Hematopoietic multipotent progenitor cell treated with erythropoietin and hydrocortisone succinate and interleukin-3 and kit ligand, for 17 days (in vitro differentiated cells): ENCODE measurements at regions not wholly inside any gene's neighbourhood (a gene's known extent, or its start where the extent isn't known, plus 50 kb on each side); places are given as distances from the start of the nearest gene placed in this dataset.
"Not testable (repeated sequence)": the region's sequence is repeated elsewhere in the genome, so short reads cannot be mapped to it uniquely, and the experiment has no call there.

Experiments
- DNase-seq: peaks from one replicate; pipeline ENCODE4 v3.0.0-alpha.2; 2015; ENCODE audit warnings: low spot score

- no peak for DNase-seq
Observed at GRCh38 chr11:116373104-116373944, 399.5 kb downstream of the BUD13 start.

GRCh38 chr11:116371146-116371545 lies 401.6 kb downstream of the BUD13 start:
- no peak for DNase-seq

DNA sequence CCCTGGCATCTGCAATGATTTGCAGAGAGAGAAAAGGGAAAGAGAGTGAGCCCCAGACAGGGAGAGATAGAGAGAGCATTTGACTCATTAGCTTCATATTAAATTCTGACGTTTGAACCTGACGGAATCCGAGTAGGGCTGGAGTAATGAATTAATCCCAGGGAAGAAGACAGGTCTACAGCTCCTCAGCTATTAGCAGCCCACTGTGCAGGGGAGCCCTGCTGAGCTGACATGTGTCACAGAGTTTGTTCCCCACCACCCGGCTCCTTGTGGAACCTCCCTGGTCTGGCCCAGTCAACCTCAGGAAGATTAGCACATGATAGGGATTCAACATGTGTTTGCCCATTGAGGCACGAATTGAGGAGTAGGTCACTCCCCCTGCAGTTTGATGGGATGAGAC lies 404.0 kb downstream of the BUD13 start:
- no peak for DNase-seq

GRCh38 chr11:116366980-116367645 lies 405.7 kb downstream of the BUD13 start:
- DNase-seq, result no peak

DNA sequence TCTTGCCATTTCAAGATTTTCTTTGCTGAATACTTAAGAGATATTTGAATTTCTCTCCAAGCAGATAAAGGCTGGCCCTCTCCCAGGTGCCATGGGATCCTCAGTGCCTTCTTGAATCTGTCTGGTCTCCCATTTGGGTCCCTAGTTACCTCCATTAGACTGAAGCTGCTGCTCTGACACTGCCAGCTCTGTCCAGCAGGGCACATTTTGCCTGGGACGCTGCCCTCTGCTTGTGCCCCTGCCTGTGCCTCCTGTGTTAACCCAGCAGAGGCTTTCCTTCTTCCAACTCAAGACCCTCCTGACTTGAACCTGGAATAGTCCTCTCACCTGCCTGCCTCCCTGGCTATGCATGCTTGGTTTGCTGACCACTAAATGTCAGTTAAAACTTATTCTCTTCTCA lies 406.3 kb downstream of the BUD13 start:
- no peak for DNase-seq

GRCh38 chr11:116364925-116365324 lies 407.9 kb downstream of the BUD13 start:
- not testable (repeated sequence) for DNase-seq

DNA sequence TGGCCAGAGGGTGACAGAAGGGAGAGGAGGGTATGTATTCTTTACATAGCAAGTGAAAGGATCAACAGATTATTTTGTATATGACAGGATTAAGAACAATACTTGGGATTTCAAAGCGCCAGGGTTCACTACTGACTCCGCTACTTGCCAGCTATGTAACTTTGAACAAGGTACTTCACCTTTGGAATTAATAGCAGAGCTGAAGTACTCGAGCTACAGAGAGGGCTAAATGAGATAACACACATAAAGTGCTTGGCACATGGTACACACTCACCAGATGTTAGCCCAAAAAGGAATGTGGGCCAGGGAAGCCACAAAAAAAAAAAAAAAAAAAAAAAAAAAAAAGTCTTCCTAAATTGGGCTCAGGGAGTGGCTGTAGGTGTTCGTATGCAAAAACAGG lies 408.4 kb downstream of the BUD13 start:
- no peak for DNase-seq

- DNase-seq, result no peak
Observed at GRCh38 chr11:116360221-116360941, 412.4 kb downstream of the BUD13 start.

GRCh38 chr11:116357784-116358544 lies 414.8 kb downstream of the BUD13 start:
- DNase-seq, result no peak

GRCh38 chr11:116356451-116356850 lies 416.3 kb downstream of the BUD13 start:
- DNase-seq, result no peak

- DNase-seq, result no peak
Observed at GRCh38 chr11:116355104-116355503, 417.7 kb downstream of the BUD13 start.

DNA sequence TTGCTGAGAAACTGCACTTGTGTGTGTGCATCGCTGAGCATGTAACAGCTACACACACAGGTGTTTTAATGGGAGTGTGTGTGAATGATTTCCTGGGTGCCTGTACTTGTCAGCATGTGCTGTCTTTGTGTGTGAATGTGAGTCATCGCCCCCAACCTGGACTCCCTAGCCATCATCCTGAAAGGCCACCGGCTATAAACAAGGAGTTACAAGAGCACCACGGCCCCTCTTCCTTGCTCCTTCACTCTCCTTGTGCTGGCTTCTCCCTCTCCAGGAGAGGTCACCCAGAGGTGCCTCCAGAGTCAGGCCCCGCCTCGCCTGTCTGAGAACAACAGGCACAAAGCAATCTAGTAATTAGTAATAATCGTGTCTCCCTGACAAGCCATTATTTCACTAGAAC lies 419.2 kb downstream of the BUD13 start:
- no peak for DNase-seq

- no peak for DNase-seq
Observed at GRCh38 chr11:116352881-116353280, 419.9 kb downstream of the BUD13 start.

GRCh38 chr11:116348226-116348625 lies 424.6 kb downstream of the BUD13 start:
- DNase-seq, result no peak

GRCh38 chr11:116345575-116345974 lies 427.2 kb downstream of the BUD13 start:
- DNase-seq, result no peak

DNA sequence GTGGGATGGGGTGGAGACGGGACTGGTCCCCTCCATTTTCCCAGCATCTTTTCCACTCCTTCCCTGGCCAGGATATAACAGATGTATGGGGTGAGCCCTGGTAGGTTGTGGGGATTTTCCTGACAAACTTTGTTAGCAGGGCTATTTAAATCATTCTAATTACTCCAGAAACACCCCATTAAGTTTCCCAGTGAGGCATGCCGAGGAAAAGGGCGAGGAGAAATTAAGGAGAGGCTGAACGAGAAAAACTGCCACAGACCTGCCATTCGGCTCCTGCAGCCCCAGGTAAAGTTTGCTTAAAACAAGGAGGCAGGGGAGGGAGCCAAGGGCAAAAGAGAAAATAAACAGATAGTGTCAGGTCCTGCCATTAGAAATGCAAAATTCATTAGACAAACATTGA lies 428.2 kb downstream of the BUD13 start:
- DNase-seq, result no peak

GRCh38 chr11:116343270-116343669 lies 429.5 kb downstream of the BUD13 start:
- DNase-seq, result no peak

- DNase-seq, result no peak
Observed at GRCh38 chr11:116342148-116342547, 430.6 kb downstream of the BUD13 start.

GRCh38 chr11:116339306-116340098 lies 433.3 kb downstream of the BUD13 start:
- no peak for DNase-seq

GRCh38 chr11:116338500-116338899 lies 434.3 kb downstream of the BUD13 start:
- DNase-seq, result not testable (repeated sequence)

- DNase-seq, result no peak
Observed at GRCh38 chr11:116336540-116336939, 436.2 kb downstream of the BUD13 start.
